ENCODE measurements at regions not wholly inside any gene's neighbourhood (a gene's known extent, or its start where the extent isn't known, plus 50 kb on each side); places are given as distances from the start of the nearest gene placed in this dataset.

DNA sequence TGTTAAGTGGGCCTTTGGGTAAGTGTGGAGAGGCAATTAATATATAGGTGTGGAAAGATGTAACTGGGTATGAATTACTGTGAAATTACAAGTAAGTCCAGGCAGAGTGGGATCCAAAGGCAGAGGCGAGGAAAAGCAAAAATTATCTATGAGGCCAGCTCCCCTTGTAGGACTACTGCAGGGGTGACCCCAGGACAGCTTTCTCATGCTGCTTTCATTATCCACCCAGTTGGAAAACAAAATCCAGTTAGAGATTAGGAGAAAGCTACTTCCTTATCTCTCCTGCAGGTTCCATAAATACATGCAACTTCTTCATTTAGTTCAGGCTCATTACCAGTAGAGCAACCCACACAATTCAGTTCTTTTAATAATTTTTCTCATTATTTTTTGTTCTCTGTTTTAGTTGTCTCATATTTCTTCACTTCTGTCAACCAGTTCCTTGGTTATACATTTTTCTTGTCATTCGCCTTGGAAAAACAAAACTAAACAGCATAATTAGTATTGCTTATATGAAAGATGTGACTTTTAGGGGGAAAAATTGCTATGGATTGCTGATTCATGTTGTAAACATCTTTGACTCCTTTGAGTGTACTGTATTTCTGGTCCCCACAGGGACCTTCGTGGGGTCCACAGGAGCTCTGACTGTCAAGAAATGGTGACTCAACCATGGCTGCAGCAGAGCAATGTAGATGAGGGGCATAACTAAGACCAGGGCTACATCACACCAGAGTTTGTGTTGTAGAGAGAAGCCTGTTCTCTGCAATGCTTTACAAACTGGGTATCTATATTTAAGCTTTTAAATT is 110.4 kb upstream of the PARD3B start:
- DNase-seq (ENCODE audit: low spot score) = no peak

DNA sequence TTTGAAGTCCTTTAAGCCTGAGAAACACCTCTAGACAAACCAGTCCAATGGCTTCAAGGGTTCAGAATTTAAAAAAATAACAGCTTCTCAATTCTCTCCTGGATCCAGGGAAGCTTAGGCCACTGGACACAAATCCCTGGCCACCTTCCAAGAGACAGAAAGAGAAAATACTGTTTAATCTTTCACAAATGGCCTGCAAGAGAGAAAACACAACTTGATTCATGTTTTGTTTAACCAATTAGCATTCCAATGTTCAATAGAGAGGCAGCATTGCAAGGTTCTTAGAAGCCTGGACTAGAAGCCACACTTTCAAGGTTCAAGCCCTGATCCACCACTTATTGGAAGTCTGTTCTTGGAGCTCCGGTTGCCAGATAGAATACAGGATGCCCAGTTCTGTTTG is 109.0 kb upstream of the PARD3B start:
- no peak for DNase-seq (ENCODE audit: low spot score)

- DNase-seq (ENCODE audit: low spot score) = no peak
These were observed 107.9 kb upstream of the PARD3B start for GRCh38 chr2:204437408-204437807.

GRCh38 chr2:204437815-204438756 is 107.2 kb upstream of the PARD3B start:
- no peak for DNase-seq (ENCODE audit: low spot score)

DNA sequence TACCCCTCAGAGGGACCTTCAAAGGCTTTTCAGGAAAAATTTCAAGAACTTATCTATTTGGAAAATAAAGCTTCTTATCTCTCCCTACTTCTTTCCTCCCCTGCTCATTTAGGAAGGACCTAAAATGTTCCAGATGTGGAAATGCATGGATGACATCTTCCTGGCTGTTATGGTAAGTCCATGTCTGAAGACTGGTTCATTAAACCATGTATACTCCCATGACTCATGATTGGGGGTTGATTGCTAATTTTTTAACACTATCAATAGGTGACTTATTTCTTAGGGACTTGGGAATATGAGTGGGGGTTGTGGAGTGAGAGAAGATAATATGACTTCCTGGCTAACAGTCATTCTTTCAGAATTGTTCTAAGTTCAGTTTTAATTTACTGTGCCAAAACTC is 104.0 kb upstream of the PARD3B start:
- no peak for DNase-seq (ENCODE audit: low spot score)

- DNase-seq (ENCODE audit: low spot score) = no peak
These were observed 100.1 kb upstream of the PARD3B start for GRCh38 chr2:204445149-204445548.

DNA sequence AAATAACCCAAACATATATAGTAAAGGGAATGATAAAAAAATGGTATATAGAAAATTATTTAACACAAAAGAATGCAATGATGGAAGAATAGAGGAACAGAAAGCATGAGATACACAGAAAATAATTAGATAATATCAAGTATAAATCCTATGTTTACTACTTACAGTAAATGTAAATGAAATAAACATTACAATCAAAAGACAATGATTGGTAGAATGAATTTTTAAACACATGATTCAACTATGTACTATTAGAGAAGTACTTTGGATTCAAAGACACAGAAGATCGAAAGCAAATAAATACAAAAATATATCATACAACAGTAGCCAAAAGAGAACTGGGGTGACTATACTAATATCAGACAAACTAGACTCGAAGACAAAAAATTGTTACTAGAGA is 97.6 kb upstream of the PARD3B start:
- DNase-seq (ENCODE audit: low spot score) = no peak

- DNase-seq (ENCODE audit: low spot score) = no peak
These were observed 95.3 kb upstream of the PARD3B start for GRCh38 chr2:204449977-204450376.

GRCh38 chr2:204451766-204452165 is 93.5 kb upstream of the PARD3B start:
- DNase-seq (ENCODE audit: low spot score) = no peak

- peak; percentile 98 for DNase-seq (ENCODE audit: low spot score)
These were observed 92.7 kb upstream of the PARD3B start for GRCh38 chr2:204452464-204453023.

- no peak for DNase-seq (ENCODE audit: low spot score)
These were observed 91.5 kb upstream of the PARD3B start for GRCh38 chr2:204453730-204454167.

DNA sequence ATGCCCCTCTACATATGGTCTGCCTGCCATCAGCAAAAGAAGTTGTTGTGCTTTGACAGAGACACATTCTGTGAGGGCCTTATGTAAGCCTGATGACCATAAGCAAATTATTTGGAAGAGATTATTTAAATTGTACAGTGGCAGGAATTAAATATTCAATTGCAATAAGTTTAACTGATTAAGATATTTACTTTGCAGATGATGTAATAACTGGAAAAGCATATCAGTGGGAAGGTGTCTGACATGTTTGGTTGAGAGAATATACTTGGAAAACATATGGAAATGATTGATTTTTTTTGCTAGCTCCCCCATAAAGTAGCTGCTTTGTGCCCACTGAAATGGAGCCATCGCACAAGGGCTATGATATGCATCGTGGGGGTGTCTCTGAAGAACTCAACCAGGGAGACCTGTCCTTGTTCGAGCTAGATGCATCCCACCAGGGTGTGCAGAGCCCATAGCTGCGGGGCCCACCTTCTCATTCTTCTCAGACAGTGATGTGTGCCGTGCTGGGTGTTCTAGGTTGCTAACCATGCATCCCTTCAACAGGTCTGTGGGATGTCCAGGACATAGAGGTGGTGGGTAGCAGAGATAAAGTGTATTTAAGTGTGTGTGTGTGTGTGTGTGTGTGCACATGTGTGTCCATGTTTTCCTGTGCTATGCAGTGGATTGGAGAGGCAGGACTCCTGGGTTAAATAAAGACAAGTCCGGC is 90.4 kb upstream of the PARD3B start:
- DNase-seq (ENCODE audit: low spot score) = no peak

GRCh38 chr2:204468746-204469429 is 76.4 kb upstream of the PARD3B start:
- DNase-seq (ENCODE audit: low spot score) = no peak

- DNase-seq (ENCODE audit: low spot score) = peak; percentile 31
These were observed 75.1 kb upstream of the PARD3B start for GRCh38 chr2:204470178-204470620.

DNA sequence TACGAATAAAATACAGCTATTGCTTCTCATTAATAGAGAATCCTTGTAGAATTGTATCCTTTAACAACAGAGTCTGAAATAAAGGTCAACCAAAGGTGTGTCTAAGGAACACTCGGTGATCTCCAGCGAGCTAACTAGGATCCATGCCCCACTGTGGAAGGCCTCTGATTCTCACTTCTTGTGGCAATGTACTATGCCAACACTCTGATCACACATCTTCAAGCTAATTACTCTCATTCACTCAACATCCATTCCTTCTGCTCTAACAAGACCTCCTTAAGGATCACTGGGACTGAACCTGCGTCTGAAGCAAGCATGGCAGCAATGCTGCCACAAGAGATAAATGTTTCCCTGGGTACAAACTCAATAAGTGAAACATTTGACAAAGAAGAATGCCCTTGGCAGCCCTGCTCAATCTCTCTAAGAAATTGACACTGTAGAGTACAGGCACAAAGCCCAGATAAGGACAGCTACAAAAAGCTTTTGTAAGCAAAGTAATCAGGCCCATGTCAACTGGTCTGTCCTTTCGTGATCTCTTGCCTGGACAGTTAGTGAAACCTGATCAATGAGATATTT is 74.6 kb upstream of the PARD3B start:
- no peak for DNase-seq (ENCODE audit: low spot score)

- no peak for DNase-seq (ENCODE audit: low spot score)
These were observed 72.9 kb upstream of the PARD3B start for GRCh38 chr2:204472375-204472774.

DNA sequence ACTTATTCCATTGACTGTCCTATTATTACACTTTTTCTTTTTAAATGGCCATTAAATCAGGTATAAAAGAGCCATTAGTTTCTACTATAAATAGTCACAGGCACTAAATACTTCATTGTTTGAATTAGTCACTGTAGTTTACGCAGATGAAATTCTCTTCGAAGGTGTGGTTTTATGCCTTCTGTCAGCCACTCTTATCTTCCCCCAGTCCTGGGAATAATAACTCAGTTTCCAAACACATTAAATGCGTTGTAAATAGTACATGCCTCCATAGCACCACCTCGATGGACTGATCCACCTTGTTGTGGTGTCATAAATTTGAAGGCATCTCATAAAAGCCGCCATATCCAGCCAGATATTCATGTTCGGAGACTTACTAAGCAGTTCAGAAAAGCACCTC is 72.1 kb upstream of the PARD3B start:
- DNase-seq (ENCODE audit: low spot score) = peak; percentile 52

DNA sequence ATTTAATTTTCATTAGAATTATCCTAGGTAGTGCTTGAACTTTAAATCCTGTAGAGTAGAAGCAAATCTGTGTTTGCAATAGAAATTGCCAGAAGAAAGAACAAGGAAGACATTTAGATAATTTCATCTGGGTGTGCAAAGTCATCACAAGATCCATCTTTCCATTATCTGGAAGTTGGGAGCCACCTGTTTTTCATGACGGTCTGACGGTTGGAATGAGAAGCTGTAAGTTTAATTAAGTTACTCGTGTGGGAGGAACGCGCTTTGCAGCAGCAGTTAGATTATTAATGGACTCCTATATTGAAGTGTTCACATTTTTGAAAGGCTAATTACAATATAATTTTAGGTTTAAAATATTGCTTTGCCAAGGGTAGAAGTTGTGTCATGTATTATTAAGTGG is 69.9 kb upstream of the PARD3B start:
- no peak for DNase-seq (ENCODE audit: low spot score)

DNA sequence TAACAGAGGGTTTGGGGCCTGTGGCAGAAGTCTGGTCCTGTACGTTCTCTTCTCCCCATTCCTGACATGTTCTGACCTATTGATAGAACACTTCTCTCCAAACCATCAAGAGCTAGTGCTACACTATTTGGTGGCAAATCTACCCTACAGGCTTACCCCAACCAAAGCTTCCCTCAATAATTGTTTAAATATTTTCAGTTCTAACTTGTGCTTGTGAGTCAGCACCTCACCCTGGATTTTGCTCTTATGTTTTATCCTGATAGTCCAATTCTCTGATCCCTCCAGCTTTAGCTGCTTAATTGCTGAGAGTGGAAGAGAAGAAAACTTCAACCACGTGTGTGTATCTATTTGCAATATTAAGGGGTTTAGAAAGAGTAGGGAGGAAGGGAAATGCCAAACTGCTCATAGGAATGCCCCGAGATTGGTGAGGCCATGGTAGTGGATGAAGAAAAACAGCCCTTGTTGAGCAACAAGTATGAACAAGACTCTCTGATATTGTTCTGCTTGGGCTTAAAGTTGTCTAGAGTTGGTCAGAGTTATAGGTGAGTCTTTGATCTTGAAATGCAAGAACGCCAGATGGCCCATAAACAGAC is 67.8 kb upstream of the PARD3B start:
- no peak for DNase-seq (ENCODE audit: low spot score)

DNA sequence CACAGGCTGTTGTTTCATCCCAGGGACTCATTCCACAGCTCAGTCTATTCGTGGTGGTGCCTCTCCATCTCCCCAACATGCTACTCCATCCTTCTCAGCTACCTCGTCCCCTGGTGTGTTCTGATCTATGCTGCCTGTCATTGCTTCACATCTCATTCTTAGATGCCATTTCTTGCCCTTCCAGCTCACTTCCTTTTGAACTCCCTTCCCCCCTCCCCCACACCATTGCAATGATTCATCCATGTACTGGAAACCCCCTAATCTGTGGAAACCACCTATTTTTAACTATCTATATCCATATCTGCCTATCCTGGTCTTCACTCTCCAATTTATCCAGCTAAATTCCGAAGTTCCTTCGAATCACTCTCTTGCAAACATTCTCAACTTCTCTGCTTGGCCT is 65.7 kb upstream of the PARD3B start:
- DNase-seq (ENCODE audit: low spot score) = no peak

DNA sequence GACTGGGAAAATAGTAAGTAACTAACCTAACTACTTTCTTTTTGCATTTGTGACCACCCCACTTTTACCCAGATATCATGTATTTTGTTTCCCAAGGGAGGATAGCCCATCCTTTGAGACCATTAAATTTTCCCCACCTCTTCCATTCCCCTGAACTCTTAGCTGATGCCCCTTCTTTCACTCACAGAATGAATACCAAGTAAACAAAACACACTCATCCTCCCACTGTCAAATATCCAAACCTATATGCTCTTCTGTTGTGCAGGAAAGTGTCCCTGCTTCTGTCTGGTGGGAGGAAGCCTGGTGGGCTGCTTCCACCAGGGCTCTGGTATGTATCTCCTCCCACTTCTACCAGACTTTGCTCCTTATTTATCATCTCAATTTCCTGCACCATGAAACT is 64.6 kb upstream of the PARD3B start:
- no peak for DNase-seq (ENCODE audit: low spot score)
